Psoas muscle (tissue), 7 donors: ENCODE measurements at regions not wholly inside any gene's neighbourhood (a gene's known extent, or its start where the extent isn't known, plus 50 kb on each side); places are given as distances from the start of the nearest gene placed in this dataset.

Source experiments
- ATAC-seq, 4 donors: fragments of 200-7000 bp; cut with Tn5 transposase; one replicate each; pipeline ENCODE4 v1.9.1; 2020; ENCODE audit warnings: moderate library complexity in 3 of 4, mild to moderate bottlenecking in 2 of 4
- DNase-seq, 2 donors: peaks; one replicate each; pipeline ENCODE4 v3.0.0-alpha.2; 2020
- H3K27ac ChIP-seq: fragments of 200-600 bp; one replicate; pipeline ENCODE4 v1.8.0; 2022
- H3K27me3 ChIP-seq, 3 donors: fragments of 200-600 bp in 1 of 3; one replicate each; pipeline versions ENCODE4 v1.6.1 to v1.8.0; 2013 to 2022; ENCODE audit warnings: low read length in 2 of 3, mild to moderate bottlenecking in 2 of 3, moderate library complexity in 1 of 3; ENCODE audit not compliant: insufficient read depth in 3 of 3
- H3K36me3 ChIP-seq, 2 donors: fragments of 200-600 bp in 1 of 2; one replicate each; pipeline versions ENCODE4 v1.6.1 to v1.8.0; 2013 to 2022; ENCODE audit warnings: low read depth in 1 of 2, mild to moderate bottlenecking in 1 of 2, moderate library complexity in 1 of 2; ENCODE audit not compliant: insufficient read depth in 1 of 2
- H3K4me1 ChIP-seq: fragments of 200-600 bp; one replicate; pipeline ENCODE4 v1.8.0; 2022
- H3K4me3 ChIP-seq: fragments of 200-600 bp; one replicate; pipeline ENCODE4 v1.8.0; 2022; ENCODE audit warnings: mild to moderate bottlenecking
- H3K9me3 ChIP-seq: fragments of 200-600 bp; one replicate; pipeline ENCODE4 v1.8.0; 2022
- WGBS, 3 donors: extraction: QIAGEN DNeasy Blood & Tissue Kit; methylation state at CpG; one replicate each; pipeline versions ENCODE4 v1.1.6 to v1.1.7; 2013; 5-methylcytosine and 5-hydroxymethylcytosine counted together
- intact Hi-C, 2 donors: fragments of 100-400 bp; cut with DNase I; formaldehyde crosslinking; loops; one replicate each; pipeline versions ENCODE4 v1.11.0 to v1.14.2; 2022
- TF ChIP-seq, protein P1 (sequence below): fragments of 200-600 bp; IDR thresholded peaks from one replicate; pipeline ENCODE4 v1.8.0; 2022; ENCODE audit warnings: antibody characterized with exemption
- donor health status: healthy with polysubstance abuse.
- donor health status: DM: no; HTN: no; CAD: no; lungs with moderate emphysema.
- donor health status: Bipolar disorder and iron deficiency.
- donor health status: healthy.
- donor health status: DM: yes; HTN: yes; CAD: no.
- donor health status: DM: no; HTN: no; CAD: no.
- donor health status: DM: yes; HTN: yes; CAD: no.

- intact Hi-C loops, result loop anchor here in 1 of 2 donors (10.0 kb wide), 1 partner anchor 535 kb away; no protein-coding TSS in a partner anchor
- TF ChIP-seq, protein P1, sequence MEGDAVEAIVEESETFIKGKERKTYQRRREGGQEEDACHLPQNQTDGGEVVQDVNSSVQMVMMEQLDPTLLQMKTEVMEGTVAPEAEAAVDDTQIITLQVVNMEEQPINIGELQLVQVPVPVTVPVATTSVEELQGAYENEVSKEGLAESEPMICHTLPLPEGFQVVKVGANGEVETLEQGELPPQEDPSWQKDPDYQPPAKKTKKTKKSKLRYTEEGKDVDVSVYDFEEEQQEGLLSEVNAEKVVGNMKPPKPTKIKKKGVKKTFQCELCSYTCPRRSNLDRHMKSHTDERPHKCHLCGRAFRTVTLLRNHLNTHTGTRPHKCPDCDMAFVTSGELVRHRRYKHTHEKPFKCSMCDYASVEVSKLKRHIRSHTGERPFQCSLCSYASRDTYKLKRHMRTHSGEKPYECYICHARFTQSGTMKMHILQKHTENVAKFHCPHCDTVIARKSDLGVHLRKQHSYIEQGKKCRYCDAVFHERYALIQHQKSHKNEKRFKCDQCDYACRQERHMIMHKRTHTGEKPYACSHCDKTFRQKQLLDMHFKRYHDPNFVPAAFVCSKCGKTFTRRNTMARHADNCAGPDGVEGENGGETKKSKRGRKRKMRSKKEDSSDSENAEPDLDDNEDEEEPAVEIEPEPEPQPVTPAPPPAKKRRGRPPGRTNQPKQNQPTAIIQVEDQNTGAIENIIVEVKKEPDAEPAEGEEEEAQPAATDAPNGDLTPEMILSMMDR, result no peak
- no peak for ATAC-seq
These were observed 56.7 kb upstream of the UQCRFS1 start for GRCh38 chr19:29269641-29270040.

DNA sequence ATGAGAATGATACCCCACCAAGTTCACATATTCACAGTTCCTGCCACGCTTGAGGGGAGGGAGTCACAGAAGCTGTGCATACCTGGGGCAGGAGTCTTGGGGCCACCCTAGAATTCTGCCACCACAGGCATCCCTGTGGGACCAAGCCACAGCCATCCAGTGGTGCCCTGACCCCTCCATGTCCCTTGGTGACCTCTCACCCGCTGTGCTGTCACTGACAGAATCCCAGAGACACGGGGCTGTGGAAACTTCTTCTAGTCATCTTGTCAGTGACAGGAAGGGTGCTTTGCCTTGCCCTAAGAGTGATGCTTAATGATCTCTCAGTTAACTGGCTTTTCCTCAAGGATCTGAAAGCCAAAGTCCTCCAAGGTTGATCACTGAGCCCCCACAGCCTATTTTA, 58.4 kb upstream of the UQCRFS1 start:
- TF ChIP-seq, protein P1, result no peak
- H3K36me3 ChIP-seq, result no peaks in the 10 kb centered on the region
- H3K9me3 ChIP-seq, result no peaks in the 10 kb centered on the region
- no peaks in the 10 kb centered on the region for H3K4me1 ChIP-seq
- 83 to 88% (median 83%) methylated on average over 3 of the region's 3 CpGs for WGBS, 3 donors
- DNase-seq (no peak), ATAC-seq (no peak)
- intact Hi-C loops, result no loop called here
- peaks cover 0 to 15% (median 2%) of the 10 kb centered on the region in 3 donors for H3K27me3 ChIP-seq
- H3K4me3 ChIP-seq, result no peak overlapping the region
- H3K27ac ChIP-seq, result no peak overlapping the region

More at GRCh38 chr19:29269641-29270040, 56.7 kb upstream of the UQCRFS1 start:
- Histone ChIP-seq H3K9me3 (no peaks in the 10 kb centered on the region), H3K27me3 (peaks cover 0 to 15% (median 0%) of the 10 kb centered on the region in 3 donors), H3K4me3 (no peak overlapping the region), H3K4me1 (no peaks in the 10 kb centered on the region), H3K27ac (no peak overlapping the region), H3K36me3 (no peaks in the 10 kb centered on the region)
- no peak for DNase-seq
- 49 to 58% (median 51%) methylated on average over 9 to 11 of the region's 12 CpGs for WGBS, 3 donors

- no peak for DNase-seq
- H3K27ac ChIP-seq, result no peak overlapping the region
- 90 to 92% (median 91%) methylated on average over 4 of the region's 4 CpGs for WGBS, 3 donors
- no peaks in the 10 kb centered on the region for H3K4me1 ChIP-seq
- no peak overlapping the region for H3K4me3 ChIP-seq
- TF ChIP-seq, protein P1, result no peak
- ATAC-seq, result no peak
- H3K9me3 ChIP-seq, result no peaks in the 10 kb centered on the region
- H3K27me3 ChIP-seq, result peaks cover 0 to 15% (median 2%) of the 10 kb centered on the region in 3 donors
- H3K36me3 ChIP-seq, result no peaks in the 10 kb centered on the region
- intact Hi-C loops, result no loop called here
These were observed 59.0 kb upstream of the UQCRFS1 start for GRCh38 chr19:29271911-29272310.

DNA sequence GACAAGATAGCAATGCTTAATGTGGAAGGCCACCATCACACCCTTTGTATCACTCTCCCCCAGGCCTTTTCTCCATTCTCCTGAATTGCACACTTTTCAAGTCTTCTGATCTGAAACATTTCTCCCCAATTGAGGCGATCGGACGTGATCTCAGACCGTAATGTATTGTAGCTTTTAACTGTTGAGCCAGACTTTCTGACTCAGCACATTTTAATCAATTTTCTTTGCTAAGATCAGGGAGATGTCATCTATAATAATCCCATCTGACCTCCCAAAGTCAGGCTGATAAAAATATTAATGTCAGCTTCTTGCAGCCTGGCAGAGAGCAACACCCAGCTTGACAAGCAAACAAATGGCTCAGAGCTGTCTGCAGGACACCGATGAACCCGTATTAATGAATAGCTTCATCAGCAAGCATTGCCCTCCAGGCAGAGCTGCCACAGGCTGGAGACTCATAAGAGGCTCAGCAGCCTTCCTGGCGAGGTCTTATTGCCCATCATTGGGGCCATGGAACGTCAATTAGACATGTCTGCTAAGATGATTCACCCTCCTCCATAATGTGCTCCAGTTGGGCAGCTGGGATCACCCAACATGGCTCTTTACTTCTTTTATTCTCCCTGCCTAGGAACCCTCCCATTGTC, 60.2 kb upstream of the UQCRFS1 start:
- H3K27me3 ChIP-seq, result peaks cover 0 to 15% (median 2%) of the 10 kb centered on the region in 3 donors
- TF ChIP-seq, protein P1, result no peak
- intact Hi-C loops, result no loop called here
- H3K4me3 ChIP-seq, result no peak overlapping the region
- 70 to 80% (median 75%) methylated on average over 8 of the region's 8 CpGs for WGBS, 3 donors
- DNase-seq, result no peak
- no peaks in the 10 kb centered on the region for H3K9me3 ChIP-seq
- no peak for ATAC-seq
- H3K36me3 ChIP-seq, result no peaks in the 10 kb centered on the region
- no peaks in the 10 kb centered on the region for H3K4me1 ChIP-seq
- no peak overlapping the region for H3K27ac ChIP-seq

DNA sequence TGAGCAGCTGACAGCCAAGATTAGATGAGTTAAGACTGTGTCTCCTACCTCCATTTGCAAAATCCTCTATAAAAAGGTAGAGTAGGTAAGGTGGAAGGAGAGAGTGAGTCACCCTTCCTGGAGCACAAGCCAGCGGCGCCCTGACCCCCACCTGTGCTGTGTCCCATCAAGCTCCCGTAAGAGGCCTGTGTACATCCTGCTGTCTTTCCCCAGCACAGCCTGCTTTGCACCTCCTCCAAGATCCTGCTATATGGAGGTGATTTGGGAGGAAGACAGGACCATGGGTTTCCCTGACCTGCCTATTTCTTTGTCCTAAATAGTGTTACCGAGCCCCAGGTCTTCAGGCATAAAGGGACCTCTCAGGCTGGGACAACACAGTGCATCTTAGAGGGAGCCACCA, 62.3 kb upstream of the UQCRFS1 start:
- DNase-seq (no peak), ATAC-seq (no peak)
- no peaks in the 10 kb centered on the region for H3K4me1 ChIP-seq
- H3K27ac ChIP-seq, result no peak overlapping the region
- H3K36me3 ChIP-seq, result no peaks in the 10 kb centered on the region
- peaks cover 0 to 9% (median 2%) of the 10 kb centered on the region in 3 donors for H3K27me3 ChIP-seq
- 91 to 97% (median 91%) methylated on average over 4 of the region's 4 CpGs for WGBS, 3 donors
- H3K9me3 ChIP-seq, result no peaks in the 10 kb centered on the region
- intact Hi-C loops, result no loop called here
- no peak overlapping the region for H3K4me3 ChIP-seq
- TF ChIP-seq, protein P1, result no peak
